Nephron progenitor cell (in vitro differentiated cells): ENCODE measurements at regions not wholly inside any gene's neighbourhood (a gene's known extent, or its start where the extent isn't known, plus 50 kb on each side); places are given as distances from the start of the nearest gene placed in this dataset.

Experiments
- DNase-seq: peaks from one replicate; pipeline ENCODE4 v3.0.0; 2021
- H3K27ac Mint-ChIP-seq: 2 replicates; pipeline ENCODE4 v1.8.0; 2021; ENCODE audit warnings: mild to moderate bottlenecking, moderate library complexity, mixed read lengths
- H3K27me3 Mint-ChIP-seq: 2 replicates; pipeline ENCODE4 v1.8.0; 2021; ENCODE audit warnings: mild to moderate bottlenecking, low read depth, mixed read lengths; ENCODE audit not compliant: poor library complexity
- H3K36me3 Mint-ChIP-seq: 2 replicates; pipeline ENCODE4 v1.8.0; 2021; ENCODE audit warnings: low read depth, mixed read lengths
- H3K4me1 Mint-ChIP-seq: 2 replicates; pipeline ENCODE4 v1.8.0; 2021; ENCODE audit warnings: mixed read lengths
- H3K4me3 Mint-ChIP-seq: 2 replicates; pipeline ENCODE4 v1.8.0; 2021; ENCODE audit warnings: mild to moderate bottlenecking, moderate library complexity, mixed read lengths
- H3K9me3 Mint-ChIP-seq: 2 replicates; pipeline ENCODE4 v1.8.0; 2021; ENCODE audit warnings: mild to moderate bottlenecking, moderate library complexity, mixed read lengths
- TF ChIP-seq, protein P1 (sequence below): fragments of 200-600 bp; sonication (generic); IDR thresholded peaks from 2 replicates; pipeline ENCODE4 v1.5.0; 2021; ENCODE audit warnings: antibody characterized with exemption

DNA sequence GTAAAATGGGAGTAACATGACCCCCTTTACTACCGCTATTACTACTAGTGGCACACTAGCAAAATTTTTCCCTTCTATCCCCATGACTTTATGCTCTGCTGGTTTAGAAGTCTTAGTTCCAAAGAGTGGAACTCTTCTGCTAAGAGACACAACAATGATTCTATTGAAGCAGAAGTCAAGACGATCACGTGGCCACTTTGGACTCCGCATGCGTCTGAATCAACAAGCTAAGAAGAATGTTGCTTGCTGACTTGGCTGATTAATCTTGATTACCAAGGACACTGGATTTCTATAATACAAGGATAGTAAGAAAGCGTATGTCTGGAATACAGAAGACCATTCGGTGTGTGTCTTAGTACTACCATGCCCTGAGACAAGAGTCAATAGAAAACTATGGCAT, 244.7 kb upstream of the BTBD3 start:
- Mint-ChIP-seq H3K4me1 (peaks cover 16% of the 10 kb centered on the region), H3K27ac (no peak overlapping the region), H3K4me3 (no peak overlapping the region), H3K9me3 (no peaks in the 10 kb centered on the region), H3K36me3 (no peaks in the 10 kb centered on the region), H3K27me3 (peaks cover 8% of the 10 kb centered on the region)
- DNase-seq: no peak
- TF ChIP-seq, protein P1, sequence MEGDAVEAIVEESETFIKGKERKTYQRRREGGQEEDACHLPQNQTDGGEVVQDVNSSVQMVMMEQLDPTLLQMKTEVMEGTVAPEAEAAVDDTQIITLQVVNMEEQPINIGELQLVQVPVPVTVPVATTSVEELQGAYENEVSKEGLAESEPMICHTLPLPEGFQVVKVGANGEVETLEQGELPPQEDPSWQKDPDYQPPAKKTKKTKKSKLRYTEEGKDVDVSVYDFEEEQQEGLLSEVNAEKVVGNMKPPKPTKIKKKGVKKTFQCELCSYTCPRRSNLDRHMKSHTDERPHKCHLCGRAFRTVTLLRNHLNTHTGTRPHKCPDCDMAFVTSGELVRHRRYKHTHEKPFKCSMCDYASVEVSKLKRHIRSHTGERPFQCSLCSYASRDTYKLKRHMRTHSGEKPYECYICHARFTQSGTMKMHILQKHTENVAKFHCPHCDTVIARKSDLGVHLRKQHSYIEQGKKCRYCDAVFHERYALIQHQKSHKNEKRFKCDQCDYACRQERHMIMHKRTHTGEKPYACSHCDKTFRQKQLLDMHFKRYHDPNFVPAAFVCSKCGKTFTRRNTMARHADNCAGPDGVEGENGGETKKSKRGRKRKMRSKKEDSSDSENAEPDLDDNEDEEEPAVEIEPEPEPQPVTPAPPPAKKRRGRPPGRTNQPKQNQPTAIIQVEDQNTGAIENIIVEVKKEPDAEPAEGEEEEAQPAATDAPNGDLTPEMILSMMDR: no peak

DNA sequence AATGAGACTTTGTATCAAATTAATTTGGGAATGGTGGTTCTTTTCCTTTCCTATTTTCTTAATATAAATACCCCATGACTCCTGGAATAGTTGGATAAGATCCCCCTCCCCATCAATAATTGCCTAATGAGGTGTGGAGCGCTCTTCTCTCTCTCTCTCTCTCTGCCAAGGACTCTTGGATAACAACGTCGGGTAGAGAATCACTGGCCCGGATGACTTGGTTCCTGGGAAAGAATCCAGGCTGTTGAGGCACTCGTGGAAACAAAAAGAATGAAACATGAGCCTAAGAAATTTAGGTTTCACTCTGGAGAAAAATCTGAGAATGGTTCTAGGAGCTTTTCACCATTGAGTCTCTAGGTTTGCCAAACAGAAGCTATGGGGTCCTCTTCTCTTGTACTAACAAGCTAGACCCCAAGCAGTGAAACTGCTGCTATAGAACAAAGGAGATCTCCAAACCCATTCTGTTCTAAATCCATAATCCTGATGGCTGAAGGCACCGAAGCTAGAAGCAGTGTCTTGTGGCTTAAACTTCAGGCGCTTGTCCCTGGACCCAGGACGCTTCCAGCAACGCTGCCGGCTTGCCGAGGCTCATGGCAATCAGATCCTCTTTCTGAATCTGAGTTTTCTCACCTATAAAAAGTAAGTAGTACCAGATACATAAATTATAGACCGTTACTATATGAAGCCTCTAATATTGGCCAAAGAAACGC, 241.6 kb upstream of the BTBD3 start:
- H3K27ac Mint-ChIP-seq: no peak overlapping the region
- TF ChIP-seq, protein P1: no peak
- H3K36me3 Mint-ChIP-seq: no peaks in the 10 kb centered on the region
- H3K4me3 Mint-ChIP-seq: no peak overlapping the region
- no peak for DNase-seq
- H3K27me3 Mint-ChIP-seq: peaks cover 11% of the 10 kb centered on the region
- H3K4me1 Mint-ChIP-seq: peaks cover 24% of the 10 kb centered on the region
- no peaks in the 10 kb centered on the region for H3K9me3 Mint-ChIP-seq

DNA sequence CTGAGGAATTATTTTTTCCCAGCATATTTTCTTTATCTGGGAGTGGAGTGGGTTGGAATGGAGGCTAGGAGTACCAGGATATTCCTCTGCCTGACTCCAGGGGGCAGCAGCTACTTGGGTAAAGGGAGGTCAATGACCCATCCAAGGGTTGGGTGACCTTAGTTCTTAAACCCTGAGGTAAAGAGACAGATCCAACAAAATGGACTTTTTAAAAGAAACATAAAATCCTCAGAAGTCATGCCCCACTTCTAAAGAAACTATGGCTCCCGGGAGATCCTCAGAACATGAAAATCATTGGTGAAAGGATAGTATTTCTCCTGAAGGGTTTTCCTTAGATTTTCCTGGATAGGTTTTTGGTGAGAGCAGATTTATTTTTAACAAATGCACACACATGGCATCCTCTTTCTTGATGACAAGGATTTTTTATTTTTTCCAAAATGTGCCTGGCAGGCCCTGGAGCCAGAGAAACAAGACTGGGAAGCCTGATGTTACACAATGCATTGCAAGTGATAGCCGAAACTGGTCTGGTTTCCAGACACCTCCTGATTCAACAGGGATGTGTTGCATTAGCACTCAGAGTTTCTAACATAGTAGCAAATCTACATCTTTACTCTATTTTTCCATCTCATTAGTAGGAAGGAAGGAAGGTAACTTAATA, 240.9 kb upstream of the BTBD3 start:
- TF ChIP-seq, protein P1: peak; percentile 88
- Mint-ChIP-seq H3K27ac (no peak overlapping the region), H3K4me1 (peaks cover 31% of the 10 kb centered on the region), H3K36me3 (no peaks in the 10 kb centered on the region), H3K4me3 (no peak overlapping the region), H3K27me3 (peaks cover 7% of the 10 kb centered on the region), H3K9me3 (no peaks in the 10 kb centered on the region)
- peak; percentile 79 for DNase-seq

DNA sequence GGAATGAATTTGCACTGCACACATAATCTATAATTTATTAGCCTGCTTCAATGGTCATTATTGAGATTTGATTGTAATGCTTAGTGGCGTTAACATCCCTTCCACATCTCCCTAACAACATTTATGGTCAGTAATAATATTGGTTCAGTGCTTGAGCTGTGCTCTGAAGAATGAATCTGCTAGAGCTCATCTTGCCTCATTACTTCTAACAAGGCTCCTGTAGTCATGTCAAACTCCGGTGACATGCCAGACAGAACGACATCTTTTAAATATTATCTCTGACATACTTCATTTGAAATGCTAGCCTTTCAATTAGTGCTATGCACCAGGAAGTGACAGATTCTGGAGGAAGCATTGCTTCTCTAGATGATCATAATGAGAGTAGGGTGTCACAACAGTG, 240.3 kb upstream of the BTBD3 start:
- Mint-ChIP-seq H3K36me3 (no peaks in the 10 kb centered on the region), H3K27me3 (peaks cover 7% of the 10 kb centered on the region), H3K4me3 (no peak overlapping the region), H3K9me3 (no peaks in the 10 kb centered on the region), H3K27ac (no peak overlapping the region), H3K4me1 (peaks cover 38% of the 10 kb centered on the region)
- TF ChIP-seq, protein P1: no peak
- DNase-seq: no peak

DNA sequence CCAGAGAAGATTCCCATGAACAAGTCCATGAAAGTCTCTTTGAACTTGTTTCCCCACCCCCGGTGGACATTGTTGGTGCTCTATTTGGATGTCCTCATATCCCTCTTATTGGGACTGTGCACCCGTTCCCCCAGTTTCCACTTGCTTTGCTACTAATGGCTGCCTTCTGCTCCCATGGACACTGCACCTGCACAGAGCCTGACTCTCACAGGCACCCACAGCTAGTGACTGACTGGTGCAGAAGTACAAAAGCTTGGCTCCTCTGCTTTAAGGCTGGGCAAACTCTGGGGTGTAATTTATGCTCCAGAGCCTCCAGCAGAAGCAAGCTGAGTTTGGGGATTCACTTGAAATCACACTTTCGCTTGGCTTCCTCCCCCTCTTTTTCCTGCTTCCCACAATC, 239.9 kb upstream of the BTBD3 start:
- H3K4me3 Mint-ChIP-seq: no peak overlapping the region
- TF ChIP-seq, protein P1: no peak
- peak overlapping the region; percentile 43 for H3K27ac Mint-ChIP-seq

DNA sequence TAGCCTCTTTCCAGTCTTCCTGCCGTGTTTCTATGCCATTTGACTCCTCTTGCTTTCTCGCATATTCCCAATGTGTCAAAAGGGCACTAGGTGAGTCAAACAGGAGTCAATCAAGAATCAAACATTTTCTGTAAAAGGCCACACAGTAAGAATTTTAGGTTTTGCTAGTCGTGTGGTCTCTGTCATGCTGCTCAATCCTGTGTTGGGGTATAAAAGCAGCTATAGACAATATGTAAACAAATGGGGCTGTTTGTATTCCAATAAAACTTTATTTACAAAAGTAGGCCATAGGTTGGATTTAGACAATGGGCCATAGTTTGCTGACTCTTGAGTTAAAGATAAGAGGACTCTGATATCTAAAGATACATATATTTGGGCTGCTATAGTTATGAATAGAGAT, 235.4 kb upstream of the BTBD3 start:
- Mint-ChIP-seq H3K9me3 (peaks cover 6% of the 10 kb centered on the region), H3K4me1 (peaks cover 50% of the 10 kb centered on the region), H3K27me3 (peaks cover 7% of the 10 kb centered on the region), H3K27ac (no peak overlapping the region), H3K4me3 (no peak overlapping the region), H3K36me3 (no peaks in the 10 kb centered on the region)
- TF ChIP-seq, protein P1: no peak
- DNase-seq: no peak

More for the DNA sequence above, 239.9 kb upstream of the BTBD3 start:
- H3K27me3 Mint-ChIP-seq: peaks cover 7% of the 10 kb centered on the region
- H3K36me3 Mint-ChIP-seq: no peaks in the 10 kb centered on the region
- no peak for DNase-seq
- peaks cover 38% of the 10 kb centered on the region for H3K4me1 Mint-ChIP-seq
- H3K9me3 Mint-ChIP-seq: no peaks in the 10 kb centered on the region
